SU-DHL-6 (cell line): ENCODE measurements at regions not wholly inside any gene's neighbourhood (a gene's known extent, or its start where the extent isn't known, plus 50 kb on each side); places are given as distances from the start of the nearest gene placed in this dataset.

Source experiments
- H2AFZ ChIP-seq: fragments of 200-600 bp; sonication (generic); 2 replicates; pipeline ENCODE4 v1.6.1; 2014; ENCODE audit warnings: low read depth, mild to moderate bottlenecking, moderate library complexity, mixed read lengths, antibody characterized with exemption, low read length; ENCODE audit not compliant: severe bottlenecking
- H3F3A ChIP-seq: fragments of 200-600 bp; shearing (Covaris generic); 2 replicates; pipeline ENCODE4 v1.6.0; 2016; ENCODE audit warnings: antibody characterized with exemption, mild to moderate bottlenecking; ENCODE audit not compliant: insufficient read depth
- H3K27ac ChIP-seq: fragments of 200-600 bp; sonication (generic); 2 replicates; pipeline ENCODE4 v1.5.1; 2016; ENCODE audit warnings: low read depth, mild to moderate bottlenecking, low read length, moderate library complexity, mixed read lengths
- H3K27me3 ChIP-seq: fragments of 200-600 bp; sonication (generic), shearing (Covaris generic); 2 replicates; pipeline ENCODE4 v1.6.0; 2014; ENCODE audit warnings: mild to moderate bottlenecking, low read length
- H3K36me3 ChIP-seq: fragments of 200-600 bp; sonication (generic); 2 replicates; pipeline ENCODE4 v1.6.1; 2014; ENCODE audit warnings: mild to moderate bottlenecking, low read length, mixed read lengths
- H3K4me2 ChIP-seq: fragments of 300-600, 200-600 bp; shearing (Covaris generic), sonication (generic); 2 replicates; pipeline ENCODE4 v1.6.0; 2014; ENCODE audit warnings: low read length, low read depth, mild to moderate bottlenecking; ENCODE audit not compliant: poor library complexity, severe bottlenecking
- H3K4me3 ChIP-seq: fragments of 200-600 bp; sonication (generic); 2 replicates; pipeline ENCODE4 v1.5.1; 2014; ENCODE audit warnings: antibody characterized with exemption, low read length, mild to moderate bottlenecking, mixed read lengths; ENCODE audit not compliant: insufficient read depth, poor library complexity, severe bottlenecking
- H3K79me2 ChIP-seq: fragments of 200-600 bp; sonication (generic); 2 replicates; pipeline ENCODE4 v1.6.1; 2014; ENCODE audit warnings: mild to moderate bottlenecking, low read length, moderate library complexity; ENCODE audit not compliant: insufficient read depth
- H3K9ac ChIP-seq: fragments of 200-600 bp; sonication (generic); 2 replicates; pipeline ENCODE4 v1.7.0; 2014; ENCODE audit warnings: mild to moderate bottlenecking, low read length
- H3K9me2 ChIP-seq: fragments of 200-600 bp; sonication (generic); replicated peaks from 2 replicates; pipeline ENCODE4 v1.6.1; 2014; ENCODE audit warnings: low read length; ENCODE audit not compliant: insufficient read depth
- H3K9me3 ChIP-seq: fragments of 200-600 bp; sonication (generic); 2 replicates; pipeline ENCODE4 v1.6.1; 2014; ENCODE audit warnings: low read length, mixed read lengths; ENCODE audit not compliant: insufficient read depth
- H4K20me1 ChIP-seq: fragments of 200-600 bp; sonication (generic); 2 replicates; pipeline ENCODE4 v1.6.1; 2014; ENCODE audit warnings: low read depth, mild to moderate bottlenecking, antibody characterized with exemption, low read length, moderate library complexity, mixed read lengths
- EZH2phosphoT487 ChIP-seq: fragments of 200-600 bp; sonication (generic), shearing (Covaris generic); conservative IDR thresholded peaks from 2 replicates; pipeline ENCODE4 v1.6.1; 2018; ENCODE audit warnings: mild to moderate bottlenecking, antibody characterized with exemption, low read length, moderate library complexity, mixed read lengths
- TF ChIP-seq, protein P1 (sequence below): fragments of 200-600 bp; sonication (generic); IDR thresholded peaks from one replicate; pipeline ENCODE4 v1.5.1; 2017; ENCODE audit warnings: antibody characterized with exemption, mild to moderate bottlenecking, low read length, moderate library complexity; ENCODE audit not compliant: insufficient read depth, poor library complexity, severe bottlenecking

DNA sequence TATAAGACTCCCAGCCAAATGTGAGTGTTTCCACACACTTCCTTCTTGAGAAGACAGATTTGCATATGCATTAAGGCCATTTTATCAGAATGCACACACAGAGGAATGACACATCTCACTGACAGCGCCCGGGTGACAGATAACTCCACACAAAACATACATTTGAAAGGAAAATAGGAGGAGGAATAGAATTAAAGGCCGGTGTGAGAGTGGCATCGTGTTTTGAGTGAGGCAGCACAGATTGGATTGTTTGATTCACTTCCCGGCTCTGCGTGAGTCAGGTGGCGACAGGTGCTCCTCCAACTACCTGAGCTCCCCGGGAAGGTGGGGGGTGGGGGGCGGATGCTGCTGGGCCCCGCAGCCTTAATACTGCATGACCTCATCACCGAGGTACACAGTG lies 429.0 kb downstream of the TSHZ3 start:
- TF ChIP-seq, protein P1, sequence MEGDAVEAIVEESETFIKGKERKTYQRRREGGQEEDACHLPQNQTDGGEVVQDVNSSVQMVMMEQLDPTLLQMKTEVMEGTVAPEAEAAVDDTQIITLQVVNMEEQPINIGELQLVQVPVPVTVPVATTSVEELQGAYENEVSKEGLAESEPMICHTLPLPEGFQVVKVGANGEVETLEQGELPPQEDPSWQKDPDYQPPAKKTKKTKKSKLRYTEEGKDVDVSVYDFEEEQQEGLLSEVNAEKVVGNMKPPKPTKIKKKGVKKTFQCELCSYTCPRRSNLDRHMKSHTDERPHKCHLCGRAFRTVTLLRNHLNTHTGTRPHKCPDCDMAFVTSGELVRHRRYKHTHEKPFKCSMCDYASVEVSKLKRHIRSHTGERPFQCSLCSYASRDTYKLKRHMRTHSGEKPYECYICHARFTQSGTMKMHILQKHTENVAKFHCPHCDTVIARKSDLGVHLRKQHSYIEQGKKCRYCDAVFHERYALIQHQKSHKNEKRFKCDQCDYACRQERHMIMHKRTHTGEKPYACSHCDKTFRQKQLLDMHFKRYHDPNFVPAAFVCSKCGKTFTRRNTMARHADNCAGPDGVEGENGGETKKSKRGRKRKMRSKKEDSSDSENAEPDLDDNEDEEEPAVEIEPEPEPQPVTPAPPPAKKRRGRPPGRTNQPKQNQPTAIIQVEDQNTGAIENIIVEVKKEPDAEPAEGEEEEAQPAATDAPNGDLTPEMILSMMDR: no peak
- TF ChIP-seq EZH2phosphoT487: no peak
- no peaks in the 10 kb centered on the region for H3K36me3 ChIP-seq
- no peaks in the 10 kb centered on the region for H3K27me3 ChIP-seq
- no peaks in the 10 kb centered on the region for H3F3A ChIP-seq
- H4K20me1 ChIP-seq: no peaks in the 10 kb centered on the region
- H3K4me3 ChIP-seq: no peak overlapping the region
- no peak overlapping the region for H3K27ac ChIP-seq
- H3K9me2 ChIP-seq: no peaks in the 10 kb centered on the region
- no peak overlapping the region for H2AFZ ChIP-seq
- no peaks in the 10 kb centered on the region for H3K9me3 ChIP-seq
- H3K79me2 ChIP-seq: no peaks in the 10 kb centered on the region
- H3K4me2 ChIP-seq: no peak overlapping the region
- no peak overlapping the region for H3K9ac ChIP-seq

DNA sequence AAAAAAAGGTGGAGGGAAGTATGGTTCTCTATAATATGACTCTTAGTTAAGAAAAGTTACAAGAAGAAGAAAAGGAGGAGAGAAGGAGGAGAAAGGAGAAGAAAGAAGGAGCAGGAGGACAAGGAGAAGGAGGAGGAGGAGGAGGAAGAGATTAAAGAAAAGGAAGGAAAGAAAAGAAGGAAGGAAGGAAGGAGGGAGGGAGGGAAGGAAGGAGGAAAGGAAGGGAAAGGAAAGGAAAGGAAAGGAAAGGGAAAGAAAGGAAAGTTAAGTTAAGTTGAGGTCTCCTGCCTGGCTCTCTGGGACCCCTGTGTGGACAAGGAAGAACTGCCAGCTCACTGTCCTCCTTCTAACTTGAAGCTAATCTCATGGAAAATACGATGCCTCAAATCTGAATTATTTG lies 429.5 kb downstream of the TSHZ3 start:
- no peak overlapping the region for H3K4me3 ChIP-seq
- H2AFZ ChIP-seq: no peak overlapping the region
- H3K9me3 ChIP-seq: no peaks in the 10 kb centered on the region
- H3K27me3 ChIP-seq: no peaks in the 10 kb centered on the region
- no peaks in the 10 kb centered on the region for H3K79me2 ChIP-seq
- no peak overlapping the region for H3K4me2 ChIP-seq
- no peak overlapping the region for H3K27ac ChIP-seq
- no peaks in the 10 kb centered on the region for H3K36me3 ChIP-seq
- TF ChIP-seq EZH2phosphoT487: no peak
- TF ChIP-seq, protein P1: no peak
- H4K20me1 ChIP-seq: no peaks in the 10 kb centered on the region
- no peaks in the 10 kb centered on the region for H3F3A ChIP-seq
- H3K9ac ChIP-seq: no peak overlapping the region
- no peaks in the 10 kb centered on the region for H3K9me2 ChIP-seq

DNA sequence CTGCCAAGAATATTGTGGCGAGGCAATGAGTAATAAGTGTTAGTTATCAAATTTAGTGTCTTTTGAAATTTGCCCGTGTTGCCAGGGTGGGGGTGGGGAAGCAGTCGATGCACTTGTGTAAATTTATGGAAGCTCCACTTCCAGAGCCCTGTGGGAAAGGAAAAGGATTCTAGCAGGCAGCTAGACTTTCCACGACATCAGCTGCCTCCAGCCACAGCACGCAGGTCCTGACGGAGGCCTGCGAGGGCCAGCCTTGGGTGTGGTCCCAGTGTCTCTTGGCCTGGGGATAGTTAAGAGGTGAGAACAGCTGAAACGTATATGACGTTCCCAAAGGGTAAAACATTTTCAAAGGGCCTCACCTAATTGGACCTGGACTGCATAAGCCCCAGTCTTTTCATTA lies 433.0 kb downstream of the TSHZ3 start:
- H3K79me2 ChIP-seq: no peaks in the 10 kb centered on the region
- H3K9me3 ChIP-seq: no peaks in the 10 kb centered on the region
- H3K9me2 ChIP-seq: no peaks in the 10 kb centered on the region
- H2AFZ ChIP-seq: no peak overlapping the region
- no peaks in the 10 kb centered on the region for H3K36me3 ChIP-seq
- H3K4me3 ChIP-seq: no peak overlapping the region
- no peak overlapping the region for H3K4me2 ChIP-seq
- no peak overlapping the region for H3K27ac ChIP-seq
- no peak overlapping the region for H3K9ac ChIP-seq
- H4K20me1 ChIP-seq: no peaks in the 10 kb centered on the region
- H3F3A ChIP-seq: no peaks in the 10 kb centered on the region
- TF ChIP-seq, protein P1: no peak
- TF ChIP-seq EZH2phosphoT487: no peak
- no peaks in the 10 kb centered on the region for H3K27me3 ChIP-seq
